ENCODE measurements at regions not wholly inside any gene's neighbourhood (a gene's known extent, or its start where the extent isn't known, plus 50 kb on each side); places are given as distances from the start of the nearest gene placed in this dataset.

GRCh38 chr4:32189788-32190187, 1469.6 kb downstream of the PCDH7 start:
- WGBS (ENCODE audit: missing lambda C conversion rate), result 61% methylated on average over 3 of the region's 5 CpGs
- Histone ChIP-seq H3K4me1 (no peaks in the 10 kb centered on the region), H3K9me3 (no peaks in the 10 kb centered on the region), H3K4me2 (no peak overlapping the region), H3K27ac (no peak overlapping the region), H3K4me3 (no peak overlapping the region)
- FAIRE-seq (no peak), ATAC-seq (no peak), DNase-seq (ENCODE audit: low read depth in 1 of 2, low spot score in 1 of 2) (no peak)
- ChIA-PET CTCF (no interaction called here), POLR2A (interaction anchor here (0.6 kb wide), 1 partner anchor 12 kb away, joined by 4 read pairs; no protein-coding TSS in a partner anchor)
- TF ChIP-seq CEBPB (IDR thresholded peaks at IDR 0.05), result no peak
- TF ChIP-seq FOSB (CRISPR knock-in tag; IDR thresholded peaks at IDR 0.05), result no peak
- TF ChIP-seq MAFK (IDR thresholded peaks at IDR 0.05; ENCODE audit: partially characterized antibody), result no peak
- TF ChIP-seq BCL3 (IDR thresholded peaks at IDR 0.05), result no peak
- TF ChIP-seq CTCF (IDR thresholded peaks at IDR 0.05), result no peak
- no peak for TF ChIP-seq RAD21 (conservative IDR thresholded peaks at IDR 0.05 in 1 of 2, IDR thresholded peaks at IDR 0.05 in 1 of 2)
- TF ChIP-seq KDM1A (IDR thresholded peaks at IDR 0.05; ENCODE audit: low read depth), result no peak
- TF ChIP-seq ZFP36 (IDR thresholded peaks at IDR 0.05; ENCODE audit: borderline replicate concordance, partially characterized antibody), result no peak
- no peak for TF ChIP-seq TP53 (CRISPR knock-in tag; IDR thresholded peaks at IDR 0.05)
- TF ChIP-seq EHF (CRISPR knock-in tag; IDR thresholded peaks at IDR 0.05), result no peak
- TF ChIP-seq HOXB13 (CRISPR knock-in tag; IDR thresholded peaks at IDR 0.05; ENCODE audit: low read depth), result no peak
- TF ChIP-seq FOXS1 (CRISPR knock-in tag; IDR thresholded peaks at IDR 0.05), result no peak

GRCh38 chr4:32191961-32192360, 1471.8 kb downstream of the PCDH7 start:
- ATAC-seq, result no peak
- Histone ChIP-seq H3K4me3 (no peak overlapping the region), H3K4me2 (no peak overlapping the region), H3K4me1 (no peaks in the 10 kb centered on the region), H3K27ac (no peak overlapping the region), H3K9me3 (no peaks in the 10 kb centered on the region)
- WGBS (ENCODE audit: missing lambda C conversion rate), result 60% methylated on average over 4 of the region's 4 CpGs
- FAIRE-seq, result no peak
- TF ChIP-seq ZFP36 (IDR thresholded peaks at IDR 0.05; ENCODE audit: borderline replicate concordance, partially characterized antibody), result no peak
- TF ChIP-seq CBX2 (IDR thresholded peaks at IDR 0.05; ENCODE audit: borderline replicate concordance, low read depth), result no peak
- no peak for TF ChIP-seq BCL3 (IDR thresholded peaks at IDR 0.05)
- TF ChIP-seq MAZ (IDR thresholded peaks at IDR 0.05; ENCODE audit: borderline replicate concordance, low read depth, low read length), result no peak
- no peak for TF ChIP-seq TFCP2L1 (CRISPR knock-in tag; IDR thresholded peaks at IDR 0.05)
- no peak for TF ChIP-seq TP53 (CRISPR knock-in tag; IDR thresholded peaks at IDR 0.05)
- no peak for TF ChIP-seq NR3C1 (IDR thresholded peaks at IDR 0.05)
- TF ChIP-seq KDM5A (IDR thresholded peaks at IDR 0.05), result no peak
- TF ChIP-seq USF2 (IDR thresholded peaks at IDR 0.05), result no peak
- TF ChIP-seq CHD4 (IDR thresholded peaks at IDR 0.05; ENCODE audit: borderline replicate concordance), result no peak
- TF ChIP-seq GATA3 (IDR thresholded peaks at IDR 0.05; ENCODE audit: borderline replicate concordance), result no peak
- no peak for TF ChIP-seq EHMT2 (IDR thresholded peaks at IDR 0.05; ENCODE audit: low read depth)
- no peak for TF ChIP-seq BHLHE40 (IDR thresholded peaks at IDR 0.05; ENCODE audit: low read depth, low read length)
- TF ChIP-seq EHF (CRISPR knock-in tag; IDR thresholded peaks at IDR 0.05), result no peak
- no peak for TF ChIP-seq RNF2 (IDR thresholded peaks at IDR 0.05; ENCODE audit: borderline replicate concordance, low read depth)
- TF ChIP-seq JUNB (IDR thresholded peaks at IDR 0.05), result no peak
- no peak for TF ChIP-seq HEYL (CRISPR knock-in tag; IDR thresholded peaks at IDR 0.05)
- ChIA-PET CTCF (no interaction called here), POLR2A (no interaction called here)
- no peak for DNase-seq (ENCODE audit: low read depth in 1 of 2, low spot score in 1 of 2)
